ENCODE measurements at regions not wholly inside any gene's neighbourhood (a gene's known extent, or its start where the extent isn't known, plus 50 kb on each side); places are given as distances from the start of the nearest gene placed in this dataset.

GRCh38 chr4:15235135-15235534, 192.7 kb upstream of the C1QTNF7 start:
- DNase-seq (ENCODE audit: low read depth): no peak
- no peak overlapping the region for H3K4me3 ChIP-seq (ENCODE audit: low read depth, low read length)
- TF ChIP-seq, protein P1, sequence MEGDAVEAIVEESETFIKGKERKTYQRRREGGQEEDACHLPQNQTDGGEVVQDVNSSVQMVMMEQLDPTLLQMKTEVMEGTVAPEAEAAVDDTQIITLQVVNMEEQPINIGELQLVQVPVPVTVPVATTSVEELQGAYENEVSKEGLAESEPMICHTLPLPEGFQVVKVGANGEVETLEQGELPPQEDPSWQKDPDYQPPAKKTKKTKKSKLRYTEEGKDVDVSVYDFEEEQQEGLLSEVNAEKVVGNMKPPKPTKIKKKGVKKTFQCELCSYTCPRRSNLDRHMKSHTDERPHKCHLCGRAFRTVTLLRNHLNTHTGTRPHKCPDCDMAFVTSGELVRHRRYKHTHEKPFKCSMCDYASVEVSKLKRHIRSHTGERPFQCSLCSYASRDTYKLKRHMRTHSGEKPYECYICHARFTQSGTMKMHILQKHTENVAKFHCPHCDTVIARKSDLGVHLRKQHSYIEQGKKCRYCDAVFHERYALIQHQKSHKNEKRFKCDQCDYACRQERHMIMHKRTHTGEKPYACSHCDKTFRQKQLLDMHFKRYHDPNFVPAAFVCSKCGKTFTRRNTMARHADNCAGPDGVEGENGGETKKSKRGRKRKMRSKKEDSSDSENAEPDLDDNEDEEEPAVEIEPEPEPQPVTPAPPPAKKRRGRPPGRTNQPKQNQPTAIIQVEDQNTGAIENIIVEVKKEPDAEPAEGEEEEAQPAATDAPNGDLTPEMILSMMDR (IDR thresholded peaks at IDR 0.05; ENCODE audit: low read depth, low read length, missing control alignments): no peak

DNA sequence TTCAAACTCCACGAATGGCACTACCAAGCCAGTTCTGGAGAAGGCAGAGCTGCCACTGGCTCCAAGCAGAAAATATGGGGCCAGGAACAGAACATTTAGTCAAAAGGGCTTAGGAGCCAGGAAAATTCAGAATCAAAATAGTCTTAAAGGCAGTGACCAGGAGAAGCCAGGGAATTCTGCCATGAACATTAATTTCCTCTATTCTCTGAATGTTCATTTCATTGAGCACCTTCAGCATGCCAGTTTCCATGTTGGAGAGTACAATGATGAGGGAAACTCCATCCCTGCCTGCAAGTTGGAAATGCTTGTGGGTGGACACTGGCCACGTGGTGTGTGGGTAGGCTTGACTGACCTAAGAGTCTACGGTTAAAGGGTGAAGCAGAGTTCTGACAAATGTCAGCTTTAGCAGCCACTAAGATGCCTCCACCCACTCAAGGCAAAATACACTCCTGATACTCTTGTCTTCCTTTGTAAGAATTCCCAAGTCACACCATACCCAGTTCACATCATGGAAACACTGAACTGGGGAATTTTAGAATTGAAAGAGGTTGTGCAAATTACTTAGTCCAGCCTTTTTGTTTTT, 190.1 kb upstream of the C1QTNF7 start:
- TF ChIP-seq, protein P1 (IDR thresholded peaks at IDR 0.05; ENCODE audit: low read depth, low read length, missing control alignments): no peak
- no peak for DNase-seq (ENCODE audit: low read depth)
- no peak overlapping the region for H3K4me3 ChIP-seq (ENCODE audit: low read depth, low read length)

- no peak for DNase-seq (ENCODE audit: low read depth)
- H3K4me3 ChIP-seq (ENCODE audit: low read depth, low read length): no peak overlapping the region
- TF ChIP-seq, protein P1 (IDR thresholded peaks at IDR 0.05; ENCODE audit: low read depth, low read length, missing control alignments): peak; percentile 65
Observed at GRCh38 chr4:15238720-15239119, 189.1 kb upstream of the C1QTNF7 start.

DNA sequence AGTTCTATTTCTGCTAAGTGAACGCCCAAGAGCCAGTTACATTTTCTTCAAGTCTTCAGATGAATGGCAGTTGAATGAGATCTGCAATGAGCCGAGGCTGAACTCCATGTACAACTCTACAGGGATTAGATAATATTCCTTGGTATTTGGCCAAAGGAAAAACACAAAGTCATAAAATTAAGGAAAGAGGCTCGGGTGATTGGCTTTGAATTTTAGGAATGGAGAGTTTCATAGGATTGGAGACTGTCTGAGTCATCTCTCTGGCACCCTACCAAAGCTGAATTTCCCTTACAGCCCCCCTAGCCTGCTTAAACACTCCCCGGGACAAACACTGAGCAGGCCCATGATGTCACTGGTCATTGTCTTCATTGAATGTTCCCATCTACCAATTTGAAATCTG, 188.0 kb upstream of the C1QTNF7 start:
- TF ChIP-seq, protein P1 (IDR thresholded peaks at IDR 0.05; ENCODE audit: low read depth, low read length, missing control alignments): no peak
- no peak overlapping the region for H3K4me3 ChIP-seq (ENCODE audit: low read depth, low read length)
- no peak for DNase-seq (ENCODE audit: low read depth)

DNA sequence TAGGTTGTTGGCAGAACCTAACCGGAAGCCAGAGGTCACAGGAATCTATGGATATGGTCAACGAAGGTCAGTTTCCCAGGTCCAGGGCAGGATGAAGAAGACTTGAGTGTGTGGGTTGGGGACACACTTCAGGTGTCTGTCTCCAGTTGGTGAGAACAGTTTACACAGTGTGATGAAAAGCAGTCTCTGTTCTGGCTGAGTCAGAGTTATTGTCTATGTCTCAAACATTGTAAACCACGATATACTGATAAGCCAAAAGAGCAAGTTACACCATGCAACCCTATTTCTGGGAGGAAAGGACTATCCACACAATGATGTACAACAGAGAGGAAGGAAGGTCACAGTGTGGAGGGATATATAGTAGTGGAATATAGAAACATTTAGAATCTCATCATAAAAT, 187.1 kb upstream of the C1QTNF7 start:
- no peak for DNase-seq (ENCODE audit: low read depth)
- TF ChIP-seq, protein P1 (IDR thresholded peaks at IDR 0.05; ENCODE audit: low read depth, low read length, missing control alignments): no peak
- no peak overlapping the region for H3K4me3 ChIP-seq (ENCODE audit: low read depth, low read length)

DNA sequence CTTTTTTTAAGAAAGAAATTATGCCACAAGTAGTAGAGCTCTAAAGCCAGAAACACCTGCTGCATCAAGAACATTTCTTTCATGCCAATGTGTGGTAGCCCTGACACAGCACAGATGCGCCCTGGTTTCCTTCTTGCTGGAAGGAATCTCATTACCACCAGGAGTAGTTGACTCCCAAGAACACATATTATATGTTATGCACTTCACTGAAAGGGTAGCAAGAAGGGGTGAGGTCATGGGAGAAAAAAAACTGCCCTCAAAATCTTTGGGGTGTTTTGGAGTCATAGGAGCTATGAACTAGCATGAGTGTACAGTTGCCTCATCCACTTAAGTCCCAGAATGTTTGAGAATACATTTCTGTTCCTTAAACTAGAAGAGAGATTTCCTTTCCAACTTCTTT, 185.8 kb upstream of the C1QTNF7 start:
- TF ChIP-seq, protein P1 (IDR thresholded peaks at IDR 0.05; ENCODE audit: low read depth, low read length, missing control alignments): no peak
- DNase-seq (ENCODE audit: low read depth): no peak

DNA sequence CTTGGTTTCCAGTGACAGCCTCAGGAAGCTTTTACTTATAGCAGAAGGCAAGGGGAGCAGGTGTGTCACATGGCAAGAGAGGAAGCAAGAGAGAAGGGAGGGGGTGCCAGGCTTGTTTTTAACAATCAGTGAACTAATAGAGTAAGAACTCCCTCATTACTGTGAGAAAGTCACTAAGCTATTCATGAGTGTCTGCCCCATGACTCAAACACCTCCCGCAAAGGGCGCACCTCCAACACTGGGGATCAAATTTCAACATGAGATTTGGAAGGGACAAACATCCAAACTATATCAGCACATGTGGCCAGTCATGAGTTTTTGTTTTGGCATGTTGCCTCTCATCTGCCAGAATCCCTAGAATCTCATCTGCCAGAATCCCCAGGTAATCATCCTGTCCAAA, 183.5 kb upstream of the C1QTNF7 start:
- H3K4me3 ChIP-seq (ENCODE audit: low read depth, low read length): no peak overlapping the region
- TF ChIP-seq, protein P1 (IDR thresholded peaks at IDR 0.05; ENCODE audit: low read depth, low read length, missing control alignments): no peak
- no peak for DNase-seq (ENCODE audit: low read depth)

More for the DNA sequence above, 185.8 kb upstream of the C1QTNF7 start:
- no peak overlapping the region for H3K4me3 ChIP-seq (ENCODE audit: low read depth, low read length)

Measured in GM12864 (cell line).